Aorta (tissue), 5 donors: ENCODE measurements at regions not wholly inside any gene's neighbourhood (a gene's known extent, or its start where the extent isn't known, plus 50 kb on each side); places are given as distances from the start of the nearest gene placed in this dataset.

Experiments used
- ATAC-seq: fragments of 200-7000 bp; cut with Tn5 transposase; one replicate; pipeline ENCODE4 v1.9.1; 2022; ENCODE audit warnings: moderate library complexity; ENCODE audit not compliant: low FRiP score
- DNase-seq, 2 donors: peaks; one replicate each; pipeline ENCODE4 v3.0.0-alpha.2; 2020
- H3K27ac ChIP-seq, 2 donors: one replicate each; pipeline ENCODE4 v1.5.1; 2013; ENCODE audit warnings: low read length in 2 of 2, mild to moderate bottlenecking in 2 of 2, moderate library complexity in 2 of 2, control low read depth in 1 of 2, inconsistent platforms in 1 of 2, low read depth in 1 of 2
- H3K27me3 ChIP-seq, 2 donors: one replicate each; pipeline ENCODE4 v1.6.1; 2013; ENCODE audit warnings: control low read depth in 1 of 2, low read length in 1 of 2, mild to moderate bottlenecking in 1 of 2, moderate library complexity in 1 of 2; ENCODE audit not compliant: insufficient read depth in 2 of 2, control insufficient read depth in 1 of 2
- H3K36me3 ChIP-seq, 2 donors: one replicate each; pipeline ENCODE4 v1.6.1; 2013; ENCODE audit warnings: control low read depth in 1 of 2, low read length in 1 of 2, mild to moderate bottlenecking in 1 of 2; ENCODE audit not compliant: insufficient read depth in 2 of 2, control insufficient read depth in 1 of 2
- H3K4me1 ChIP-seq, 2 donors: one replicate each; pipeline ENCODE4 v1.6.1; 2013; ENCODE audit warnings: low read length in 2 of 2, control low read depth in 1 of 2, mild to moderate bottlenecking in 1 of 2, moderate library complexity in 1 of 2; ENCODE audit not compliant: insufficient read depth in 2 of 2, control insufficient read depth in 1 of 2
- H3K4me3 ChIP-seq, 2 donors: one replicate each; pipeline ENCODE4 v1.5.1; 2013; ENCODE audit warnings: low read length in 2 of 2, control low read depth in 1 of 2, mild to moderate bottlenecking in 1 of 2
- H3K9me3 ChIP-seq: one replicate; pipeline ENCODE4 v1.6.1; 2013; ENCODE audit warnings: mild to moderate bottlenecking, low read length; ENCODE audit not compliant: control insufficient read depth
- WGBS, 2 donors: extraction: QIAGEN DNeasy Blood & Tissue Kit; methylation state at CpG; one replicate each; pipeline ENCODE4 v1.1.7; 2013; 5-methylcytosine and 5-hydroxymethylcytosine counted together
- intact Hi-C, 2 donors: fragments of 100-400 bp; cut with DNase I; formaldehyde crosslinking; loops; one replicate each; pipeline versions ENCODE4 v1.14.2 to v1.15.0; 2022
- donor health status: healthy with polysubstance abuse.
- donor health status: Bipolar disorder and iron deficiency.
- donor health status: DM: no; HTN: no; CAD: no.
- donor health status: DM: no; HTN: no; CAD: no.
- donor health status: DM: yes; HTN: yes; CAD: no.

GRCh38 chr13:107572156-107572555 lies 643.2 kb downstream of the LIG4 start:
- ATAC-seq (no peak), DNase-seq (no peak)
- intact Hi-C loops, result no loop called here
- no peaks in the 10 kb centered on the region for H3K27me3 ChIP-seq
- 28 to 42% methylated on average over 3 of the region's 3 CpGs for WGBS, 2 donors
- no peaks in the 10 kb centered on the region for H3K4me1 ChIP-seq
- no peaks in the 10 kb centered on the region for H3K9me3 ChIP-seq
- H3K27ac ChIP-seq, result no peak overlapping the region
- no peak overlapping the region for H3K4me3 ChIP-seq
- H3K36me3 ChIP-seq, result no peaks in the 10 kb centered on the region

- WGBS, 2 donors, result 84 to 88% methylated on average over 2 of the region's 2 CpGs
- Histone ChIP-seq H3K27me3 (no peaks in the 10 kb centered on the region), H3K4me3 (no peak overlapping the region), H3K9me3 (no peaks in the 10 kb centered on the region), H3K36me3 (no peaks in the 10 kb centered on the region), H3K4me1 (peaks cover 0 to 1% of the 10 kb centered on the region in 2 donors), H3K27ac (no peak overlapping the region)
- ATAC-seq (no peak), DNase-seq (no peak)
- intact Hi-C loops, result no loop called here
Observed at GRCh38 chr13:107568181-107568580, 647.2 kb downstream of the LIG4 start.

- no peak overlapping the region for H3K4me3 ChIP-seq
- H3K27ac ChIP-seq, result no peak overlapping the region
- DNase-seq, result no peak
- 49% methylated on average over 7 of the region's 7 CpGs for WGBS, 2 donors
- H3K36me3 ChIP-seq, result no peaks in the 10 kb centered on the region
- H3K27me3 ChIP-seq, result no peaks in the 10 kb centered on the region
- no peaks in the 10 kb centered on the region for H3K9me3 ChIP-seq
- no peak for ATAC-seq
- H3K4me1 ChIP-seq, result peaks cover 0 to 1% of the 10 kb centered on the region in 2 donors
- intact Hi-C loops, result no loop called here
Observed at GRCh38 chr13:107563099-107563925, 652.0 kb downstream of the LIG4 start.

- ATAC-seq (no peak), DNase-seq (no peak)
- WGBS, 2 donors, result 46 to 55% methylated on average over 5 of the region's 5 CpGs
- H3K4me1 ChIP-seq, result peaks cover 0 to 1% of the 10 kb centered on the region in 2 donors
- H3K9me3 ChIP-seq, result no peaks in the 10 kb centered on the region
- intact Hi-C loops, result no loop called here
- H3K4me3 ChIP-seq, result no peak overlapping the region
- no peaks in the 10 kb centered on the region for H3K27me3 ChIP-seq
- no peaks in the 10 kb centered on the region for H3K36me3 ChIP-seq
- no peak overlapping the region for H3K27ac ChIP-seq
Observed at GRCh38 chr13:107562203-107562602, 653.1 kb downstream of the LIG4 start.

- ATAC-seq, result no peak
- no peaks in the 10 kb centered on the region for H3K9me3 ChIP-seq
- no peaks in the 10 kb centered on the region for H3K36me3 ChIP-seq
- WGBS, 2 donors, result 56 to 65% methylated on average over 5 of the region's 5 CpGs
- no peaks in the 10 kb centered on the region for H3K4me1 ChIP-seq
- no peak for DNase-seq
- H3K27ac ChIP-seq, result no peak overlapping the region
- no peaks in the 10 kb centered on the region for H3K27me3 ChIP-seq
- intact Hi-C loops, result no loop called here
- no peak overlapping the region for H3K4me3 ChIP-seq
Observed at GRCh38 chr13:107554460-107554859, 660.9 kb downstream of the LIG4 start.

- Histone ChIP-seq H3K4me3 (no peak overlapping the region), H3K9me3 (no peaks in the 10 kb centered on the region), H3K4me1 (no peaks in the 10 kb centered on the region), H3K27me3 (no peaks in the 10 kb centered on the region), H3K36me3 (no peaks in the 10 kb centered on the region), H3K27ac (no peak overlapping the region)
- ATAC-seq (no peak), DNase-seq (no peak)
- intact Hi-C loops, result no loop called here
- 66 to 77% methylated on average over 7 of the region's 7 CpGs for WGBS, 2 donors
Observed at GRCh38 chr13:107553838-107554237, 661.5 kb downstream of the LIG4 start.

GRCh38 chr13:107551521-107551920 lies 663.8 kb downstream of the LIG4 start:
- H3K36me3 ChIP-seq, result no peaks in the 10 kb centered on the region
- H3K4me1 ChIP-seq, result no peaks in the 10 kb centered on the region
- no peaks in the 10 kb centered on the region for H3K9me3 ChIP-seq
- no peaks in the 10 kb centered on the region for H3K27me3 ChIP-seq
- no peak overlapping the region for H3K27ac ChIP-seq
- 42 to 49% methylated on average over 2 of the region's 2 CpGs for WGBS, 2 donors
- ATAC-seq (no peak), DNase-seq (no peak)
- intact Hi-C loops, result no loop called here
- no peak overlapping the region for H3K4me3 ChIP-seq

- H3K27me3 ChIP-seq, result no peaks in the 10 kb centered on the region
- intact Hi-C loops, result no loop called here
- 90 to 97% methylated on average over 1 of the region's 1 CpG for WGBS, 2 donors
- no peak for DNase-seq
- H3K9me3 ChIP-seq, result peaks cover 1% of the 10 kb centered on the region
- ATAC-seq, result no peak
- no peaks in the 10 kb centered on the region for H3K4me1 ChIP-seq
- H3K27ac ChIP-seq, result no peak overlapping the region
- H3K36me3 ChIP-seq, result no peaks in the 10 kb centered on the region
- no peak overlapping the region for H3K4me3 ChIP-seq
Observed at GRCh38 chr13:107548338-107548737, 667.0 kb downstream of the LIG4 start.

- ATAC-seq, result no peak
- Histone ChIP-seq H3K9me3 (peaks cover 1% of the 10 kb centered on the region), H3K36me3 (no peaks in the 10 kb centered on the region), H3K27me3 (no peaks in the 10 kb centered on the region), H3K27ac (no peak overlapping the region), H3K4me3 (no peak overlapping the region), H3K4me1 (no peaks in the 10 kb centered on the region)
- WGBS, 2 donors, result 26 to 41% methylated on average over 5 of the region's 5 CpGs
- intact Hi-C loops, result no loop called here
- DNase-seq, result no peak
Observed at GRCh38 chr13:107545946-107546502, 669.3 kb downstream of the LIG4 start.
